Dendritic cell treated with granulocyte-macrophage colony-stimulating factor and Interleukin-4, amounts not matched to agents 40 ng/mL and 50 ng/mL, for 4 days (primary cell): ENCODE measurements at regions not wholly inside any gene's neighbourhood (a gene's known extent, or its start where the extent isn't known, plus 50 kb on each side); places are given as distances from the start of the nearest gene placed in this dataset.

Experiments used
- H3K27ac Mint-ChIP-seq: one replicate; pipeline ENCODE4 v1.8.0; 2022; ENCODE audit warnings: mild to moderate bottlenecking, mixed read lengths
- H3K27me3 Mint-ChIP-seq: one replicate; pipeline ENCODE4 v1.8.0; 2022; ENCODE audit warnings: mild to moderate bottlenecking, mixed read lengths
- H3K36me3 Mint-ChIP-seq: one replicate; pipeline ENCODE4 v1.8.0; 2022; ENCODE audit warnings: low read depth, mixed read lengths
- H3K4me1 Mint-ChIP-seq: one replicate; pipeline ENCODE4 v1.8.0; 2022; ENCODE audit warnings: low read depth, mixed read lengths
- H3K4me3 Mint-ChIP-seq: one replicate; pipeline ENCODE4 v1.8.0; 2022; ENCODE audit warnings: mild to moderate bottlenecking, moderate library complexity, mixed read lengths
- H3K9me3 Mint-ChIP-seq: one replicate; pipeline ENCODE4 v1.8.0; 2022; ENCODE audit warnings: mixed read lengths
- intact Hi-C: fragments of 100-400 bp; cut with micrococcal nuclease; formaldehyde crosslinking; loops from one replicate; pipeline ENCODE4 v1.15.0; 2022

- Mint-ChIP-seq H3K27me3 (no peaks in the 10 kb centered on the region), H3K4me1 (peaks cover 18% of the 10 kb centered on the region), H3K36me3 (no peaks in the 10 kb centered on the region), H3K9me3 (no peaks in the 10 kb centered on the region), H3K27ac (no peak overlapping the region), H3K4me3 (no peak overlapping the region)
- intact Hi-C loops, result no loop called here
Observed at GRCh38 chr11:122391049-122391448, 264.5 kb upstream of the UBASH3B start.

GRCh38 chr11:122383186-122383585 is 267.2 kb upstream of the BLID start:
- Mint-ChIP-seq H3K27me3 (no peaks in the 10 kb centered on the region), H3K9me3 (peaks cover 11% of the 10 kb centered on the region), H3K36me3 (no peaks in the 10 kb centered on the region), H3K27ac (no peak overlapping the region), H3K4me1 (no peaks in the 10 kb centered on the region), H3K4me3 (no peak overlapping the region)
- intact Hi-C loops, result no loop called here

- intact Hi-C loops, result no loop called here
- Mint-ChIP-seq H3K36me3 (no peaks in the 10 kb centered on the region), H3K4me1 (peaks cover 6% of the 10 kb centered on the region), H3K27me3 (no peaks in the 10 kb centered on the region), H3K27ac (no peak overlapping the region), H3K9me3 (peaks cover 20% of the 10 kb centered on the region), H3K4me3 (no peak overlapping the region)
Observed at GRCh38 chr11:122375687-122376399, 259.8 kb upstream of the BLID start.

GRCh38 chr11:122368796-122369195 is 252.8 kb upstream of the BLID start:
- peaks cover 6% of the 10 kb centered on the region for H3K4me1 Mint-ChIP-seq
- H3K4me3 Mint-ChIP-seq, result no peak overlapping the region
- no peak overlapping the region for H3K27ac Mint-ChIP-seq
- no peaks in the 10 kb centered on the region for H3K9me3 Mint-ChIP-seq
- no peaks in the 10 kb centered on the region for H3K27me3 Mint-ChIP-seq
- no peaks in the 10 kb centered on the region for H3K36me3 Mint-ChIP-seq
- intact Hi-C loops, result no loop called here

GRCh38 chr11:122367809-122368231 is 251.8 kb upstream of the BLID start:
- Mint-ChIP-seq H3K27ac (no peak overlapping the region), H3K36me3 (no peaks in the 10 kb centered on the region), H3K27me3 (no peaks in the 10 kb centered on the region), H3K9me3 (no peaks in the 10 kb centered on the region), H3K4me1 (peaks cover 4% of the 10 kb centered on the region), H3K4me3 (no peak overlapping the region)
- intact Hi-C loops, result no loop called here

- no peaks in the 10 kb centered on the region for H3K27me3 Mint-ChIP-seq
- H3K27ac Mint-ChIP-seq, result no peak overlapping the region
- no peaks in the 10 kb centered on the region for H3K36me3 Mint-ChIP-seq
Observed at GRCh38 chr11:122365610-122366360, 249.8 kb upstream of the BLID start.

GRCh38 chr11:122363296-122363695 is 247.3 kb upstream of the BLID start:
- no peaks in the 10 kb centered on the region for H3K36me3 Mint-ChIP-seq
- H3K4me3 Mint-ChIP-seq, result no peak overlapping the region
- intact Hi-C loops, result loop anchor here (5.0 kb wide), 1 partner anchor 146 kb away; no protein-coding TSS in a partner anchor
- no peaks in the 10 kb centered on the region for H3K27me3 Mint-ChIP-seq
- no peaks in the 10 kb centered on the region for H3K4me1 Mint-ChIP-seq
- no peak overlapping the region for H3K27ac Mint-ChIP-seq
- H3K9me3 Mint-ChIP-seq, result no peaks in the 10 kb centered on the region

More at GRCh38 chr11:122365610-122366360, 249.8 kb upstream of the BLID start:
- intact Hi-C loops, result no loop called here
- Mint-ChIP-seq H3K4me1 (no peaks in the 10 kb centered on the region), H3K9me3 (no peaks in the 10 kb centered on the region), H3K4me3 (no peak overlapping the region)

- H3K4me1 Mint-ChIP-seq, result no peaks in the 10 kb centered on the region
- H3K9me3 Mint-ChIP-seq, result no peaks in the 10 kb centered on the region
- no peaks in the 10 kb centered on the region for H3K36me3 Mint-ChIP-seq
- no peak overlapping the region for H3K4me3 Mint-ChIP-seq
- H3K27ac Mint-ChIP-seq, result no peak overlapping the region
- intact Hi-C loops, result loop anchor here (5.0 kb wide), 1 partner anchor 145 kb away; no protein-coding TSS in a partner anchor
- no peaks in the 10 kb centered on the region for H3K27me3 Mint-ChIP-seq
Observed at GRCh38 chr11:122362381-122362780, 246.4 kb upstream of the BLID start.

GRCh38 chr11:122360875-122361274 is 244.9 kb upstream of the BLID start:
- H3K9me3 Mint-ChIP-seq, result peaks cover under 1% of the 10 kb centered on the region
- no peaks in the 10 kb centered on the region for H3K27me3 Mint-ChIP-seq
- H3K27ac Mint-ChIP-seq, result no peak overlapping the region
- intact Hi-C loops, result loop anchor here (5.0 kb wide), 1 partner anchor 144 kb away; no protein-coding TSS in a partner anchor
- H3K4me3 Mint-ChIP-seq, result no peak overlapping the region
- no peaks in the 10 kb centered on the region for H3K36me3 Mint-ChIP-seq
- H3K4me1 Mint-ChIP-seq, result no peaks in the 10 kb centered on the region

GRCh38 chr11:122359081-122359571 is 243.1 kb upstream of the BLID start:
- no peaks in the 10 kb centered on the region for H3K4me1 Mint-ChIP-seq
- intact Hi-C loops, result no loop called here
- peaks cover 8% of the 10 kb centered on the region for H3K9me3 Mint-ChIP-seq
- H3K4me3 Mint-ChIP-seq, result no peak overlapping the region
- H3K36me3 Mint-ChIP-seq, result no peaks in the 10 kb centered on the region
- H3K27ac Mint-ChIP-seq, result no peak overlapping the region
- H3K27me3 Mint-ChIP-seq, result no peaks in the 10 kb centered on the region

GRCh38 chr11:122358292-122358691 is 242.3 kb upstream of the BLID start:
- H3K27me3 Mint-ChIP-seq, result no peaks in the 10 kb centered on the region
- H3K4me1 Mint-ChIP-seq, result no peaks in the 10 kb centered on the region
- H3K4me3 Mint-ChIP-seq, result no peak overlapping the region
- peaks cover 8% of the 10 kb centered on the region for H3K9me3 Mint-ChIP-seq
- no peaks in the 10 kb centered on the region for H3K36me3 Mint-ChIP-seq
- no peak overlapping the region for H3K27ac Mint-ChIP-seq
- intact Hi-C loops, result no loop called here

GRCh38 chr11:122355968-122356367 is 240.0 kb upstream of the BLID start:
- Mint-ChIP-seq H3K27me3 (no peaks in the 10 kb centered on the region), H3K27ac (no peak overlapping the region), H3K9me3 (peaks cover 8% of the 10 kb centered on the region), H3K36me3 (no peaks in the 10 kb centered on the region), H3K4me3 (no peak overlapping the region), H3K4me1 (no peaks in the 10 kb centered on the region)
- intact Hi-C loops, result no loop called here

GRCh38 chr11:122354025-122354697 is 238.1 kb upstream of the BLID start:
- intact Hi-C loops, result no loop called here
- peaks cover 8% of the 10 kb centered on the region for H3K9me3 Mint-ChIP-seq
- no peaks in the 10 kb centered on the region for H3K27me3 Mint-ChIP-seq
- H3K27ac Mint-ChIP-seq, result no peak overlapping the region
- H3K4me1 Mint-ChIP-seq, result no peaks in the 10 kb centered on the region
- no peak overlapping the region for H3K4me3 Mint-ChIP-seq
- H3K36me3 Mint-ChIP-seq, result no peaks in the 10 kb centered on the region

- Mint-ChIP-seq H3K4me3 (no peak overlapping the region), H3K9me3 (peaks cover 8% of the 10 kb centered on the region), H3K4me1 (no peaks in the 10 kb centered on the region), H3K27me3 (no peaks in the 10 kb centered on the region), H3K27ac (no peak overlapping the region), H3K36me3 (no peaks in the 10 kb centered on the region)
- intact Hi-C loops, result no loop called here
Observed at GRCh38 chr11:122353561-122353960, 237.5 kb upstream of the BLID start.
